NCI-H446 treated with DMSO at 0.1 percent for 48 hours (cell line): ENCODE measurements at regions not wholly inside any gene's neighbourhood (a gene's known extent, or its start where the extent isn't known, plus 50 kb on each side); places are given as distances from the start of the nearest gene placed in this dataset.
"Not testable (repeated sequence)": the region's sequence is repeated elsewhere in the genome, so short reads cannot be mapped to it uniquely, and the experiment has no call there.

Experiments
- DNase-seq: peaks from one replicate; lab custom pipeline; 2025; lab: John Stamatoyannopoulos, UW

GRCh38 chr4:118410138-118410537 is 57.3 kb upstream of the PRSS12 start:
- no peak for DNase-seq

- DNase-seq: no peak
Observed at GRCh38 chr4:118417325-118417724, 64.5 kb upstream of the PRSS12 start.

GRCh38 chr4:118417800-118418199 is 65.0 kb upstream of the PRSS12 start:
- not testable (repeated sequence) for DNase-seq

DNA sequence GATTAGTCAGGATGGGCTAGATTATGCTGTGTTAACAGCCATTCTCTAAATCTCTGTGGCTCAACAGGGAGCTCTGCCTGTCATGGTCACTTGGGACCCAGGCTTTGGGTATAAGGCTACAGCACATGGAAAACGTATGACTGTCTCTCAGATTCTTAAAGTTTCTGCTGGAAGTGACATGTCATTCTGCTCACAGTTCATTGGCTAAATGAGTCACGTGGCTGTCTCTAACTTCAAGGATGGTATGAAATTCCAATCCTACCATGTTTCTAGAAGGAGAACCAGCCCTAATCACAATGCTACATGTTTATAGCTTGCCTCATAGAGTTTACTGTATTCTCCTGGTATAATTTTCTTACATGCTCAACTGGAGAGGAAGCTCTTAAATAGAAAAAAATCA is 65.6 kb upstream of the PRSS12 start:
- not testable (repeated sequence) for DNase-seq

- DNase-seq: not testable (repeated sequence)
Observed at GRCh38 chr4:118419626-118420025, 66.8 kb upstream of the PRSS12 start.

DNA sequence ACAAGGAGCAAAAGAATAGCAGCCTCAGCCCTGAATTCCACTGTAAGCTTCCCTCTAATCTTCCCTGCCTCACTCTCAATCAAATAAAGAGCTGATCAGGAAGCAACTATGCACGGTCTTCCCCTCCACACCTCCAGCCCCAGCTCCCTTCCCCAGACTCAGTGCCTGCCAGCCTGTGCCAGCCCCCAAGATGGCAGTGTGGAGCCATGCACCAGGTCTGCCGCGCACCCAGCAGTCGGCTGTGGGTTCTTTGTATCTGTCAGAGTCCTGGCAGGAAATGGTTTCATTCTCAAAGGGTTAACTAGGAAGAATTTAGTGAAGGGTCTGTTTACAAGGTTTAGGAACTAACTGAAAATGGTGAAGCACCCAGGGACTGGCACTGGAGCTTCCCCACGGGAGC is 71.3 kb upstream of the PRSS12 start:
- DNase-seq: not testable (repeated sequence)

- DNase-seq: not testable (repeated sequence)
Observed at GRCh38 chr4:118428881-118429280, 76.1 kb upstream of the PRSS12 start.

DNA sequence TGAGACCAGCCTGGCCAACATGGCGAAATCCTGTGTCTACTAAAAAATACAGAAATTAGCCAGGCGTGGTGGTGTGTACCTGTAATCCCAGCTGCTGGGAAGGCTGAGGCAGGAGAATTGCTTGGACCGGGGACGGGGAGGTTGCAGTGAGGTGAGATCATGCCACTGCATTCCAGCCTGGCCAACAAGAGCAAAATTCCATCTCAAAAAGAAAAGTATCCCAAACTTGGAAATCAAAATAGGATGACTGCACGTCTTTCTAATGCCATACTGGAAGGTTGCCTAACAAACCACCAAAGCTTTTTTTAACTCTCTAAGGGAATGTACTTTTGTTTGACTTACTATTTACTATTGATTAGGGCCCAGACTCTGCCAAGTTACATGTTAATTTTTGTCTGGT is 79.6 kb upstream of the PRSS12 start:
- not testable (repeated sequence) for DNase-seq

DNA sequence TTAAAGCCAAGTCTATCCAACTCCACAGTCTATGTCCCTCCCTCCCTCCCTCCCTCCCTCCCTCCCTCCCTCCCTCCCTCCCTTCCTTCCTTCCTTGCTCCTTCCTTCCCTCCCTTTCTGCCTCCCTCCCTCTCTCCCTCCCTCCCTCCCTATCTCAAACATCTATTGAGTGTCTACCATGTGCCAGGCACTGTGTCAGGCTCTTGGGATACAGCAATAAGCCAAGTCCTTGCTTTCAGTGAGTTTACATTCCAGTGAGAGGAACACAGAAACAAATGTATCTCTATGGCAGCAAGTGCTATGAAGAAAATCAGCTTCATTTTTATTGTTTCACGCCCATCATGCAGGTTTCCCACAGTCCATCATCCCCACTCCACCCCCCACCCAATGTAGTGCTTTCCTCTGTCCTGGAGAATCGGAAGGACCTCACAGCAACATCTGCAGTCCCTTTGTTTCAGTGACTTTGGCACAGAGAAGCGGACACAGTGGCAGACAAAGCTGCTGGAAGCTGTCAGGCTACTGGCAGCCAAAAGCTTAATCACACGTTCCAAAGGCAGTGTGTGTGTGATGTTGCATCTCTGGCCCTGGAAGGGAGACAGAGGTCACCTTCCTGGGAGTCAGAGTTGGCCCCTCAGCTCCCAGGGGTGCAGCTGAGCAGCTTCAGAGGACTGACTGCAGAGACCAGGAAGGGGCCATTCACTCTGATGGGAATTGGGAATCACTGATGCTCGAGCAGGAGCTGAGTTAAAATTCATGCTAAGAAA is 81.0 kb upstream of the PRSS12 start:
- not testable (repeated sequence) for DNase-seq

GRCh38 chr4:118435415-118435814 is 82.6 kb upstream of the PRSS12 start:
- DNase-seq: not testable (repeated sequence)

DNA sequence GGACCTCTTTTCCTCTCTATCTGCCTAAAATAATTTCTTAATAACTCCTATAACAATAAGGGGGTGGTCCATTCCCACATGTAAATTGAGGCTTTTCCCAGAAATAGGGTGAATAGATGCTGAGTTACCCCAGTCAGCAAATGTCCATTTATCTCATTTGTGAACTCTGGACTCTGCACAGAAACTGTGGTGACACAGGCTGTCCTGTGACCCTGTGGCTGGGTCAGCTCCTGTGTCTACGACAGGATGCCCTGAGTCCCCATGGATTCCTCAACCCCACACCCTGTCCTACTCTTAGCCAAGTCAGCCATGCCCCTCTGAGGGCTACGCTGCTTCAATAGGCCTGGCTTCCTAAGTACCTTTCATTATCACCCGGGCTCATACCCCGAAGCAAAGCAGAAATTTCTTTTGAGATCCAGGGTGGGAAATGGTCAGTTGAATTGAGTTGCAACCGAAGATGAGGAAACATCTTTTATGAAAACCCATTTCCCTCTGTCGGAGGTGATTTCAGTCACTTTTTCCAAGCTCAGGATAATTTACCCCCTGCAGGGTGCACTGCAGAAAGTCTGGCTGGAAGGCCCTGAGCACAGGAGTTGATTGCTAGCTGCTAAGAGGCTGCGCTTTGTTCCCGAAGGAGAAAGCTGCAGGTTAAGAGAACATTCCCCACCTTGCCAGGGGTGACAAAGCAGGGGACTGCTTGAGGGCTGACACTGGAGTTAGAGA is 89.5 kb upstream of the PRSS12 start:
- not testable (repeated sequence) for DNase-seq

- not testable (repeated sequence) for DNase-seq
Observed at GRCh38 chr4:118447397-118447796, 94.6 kb upstream of the PRSS12 start.

DNA sequence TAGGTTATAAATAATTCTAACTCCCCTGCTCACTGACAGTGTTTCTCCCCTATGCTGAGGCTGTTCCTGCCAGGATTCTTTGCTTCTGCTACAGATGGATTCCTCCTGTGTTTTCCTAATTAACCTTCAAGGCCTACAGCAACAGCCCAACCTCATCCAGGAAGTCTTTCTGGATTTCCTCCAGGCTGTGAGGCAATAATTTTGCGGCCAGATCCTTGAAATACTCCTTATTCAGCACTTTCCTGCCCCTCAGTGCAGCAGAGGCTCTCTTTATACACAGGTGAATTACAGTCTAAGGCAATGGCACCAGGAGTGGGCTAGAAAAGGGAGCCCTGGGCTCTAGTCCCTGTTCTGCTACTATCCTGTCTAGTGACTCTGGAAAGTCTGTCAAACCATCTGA is 102.1 kb upstream of the PRSS12 start:
- DNase-seq: not testable (repeated sequence)

DNA sequence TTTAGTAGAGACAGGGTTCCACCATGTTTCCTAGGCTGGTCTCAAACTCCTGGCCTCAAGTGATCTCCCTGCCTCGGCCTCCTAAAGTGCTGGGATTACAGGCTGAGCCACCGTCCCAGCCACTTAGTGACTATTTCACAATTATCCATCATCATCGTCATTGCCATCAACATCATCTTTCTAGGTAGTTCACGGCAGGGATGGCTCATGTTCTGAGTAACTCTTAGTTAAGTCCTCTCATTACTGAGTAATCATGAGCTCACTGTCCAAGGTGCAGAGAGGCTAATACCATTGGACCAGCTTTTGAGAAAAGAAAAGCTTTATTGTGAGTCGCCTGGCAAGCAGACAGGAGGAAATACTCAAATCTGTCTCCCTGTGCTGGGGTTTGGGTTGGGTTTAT is 108.6 kb upstream of the PRSS12 start:
- DNase-seq: not testable (repeated sequence)

- not testable (repeated sequence) for DNase-seq
Observed at GRCh38 chr4:118465831-118466230, 113.0 kb upstream of the PRSS12 start.

- DNase-seq: not testable (repeated sequence)
Observed at GRCh38 chr4:118474001-118474626, 121.3 kb upstream of the PRSS12 start.

- DNase-seq: not testable (repeated sequence)
Observed at GRCh38 chr4:118474771-118475170, 122.0 kb upstream of the PRSS12 start.

GRCh38 chr4:118475901-118476300 is 123.1 kb upstream of the PRSS12 start:
- DNase-seq: not testable (repeated sequence)

GRCh38 chr4:118477826-118478225 is 125.0 kb upstream of the PRSS12 start:
- DNase-seq: not testable (repeated sequence)

GRCh38 chr4:118485801-118486314 is 133.1 kb upstream of the PRSS12 start:
- not testable (repeated sequence) for DNase-seq

DNA sequence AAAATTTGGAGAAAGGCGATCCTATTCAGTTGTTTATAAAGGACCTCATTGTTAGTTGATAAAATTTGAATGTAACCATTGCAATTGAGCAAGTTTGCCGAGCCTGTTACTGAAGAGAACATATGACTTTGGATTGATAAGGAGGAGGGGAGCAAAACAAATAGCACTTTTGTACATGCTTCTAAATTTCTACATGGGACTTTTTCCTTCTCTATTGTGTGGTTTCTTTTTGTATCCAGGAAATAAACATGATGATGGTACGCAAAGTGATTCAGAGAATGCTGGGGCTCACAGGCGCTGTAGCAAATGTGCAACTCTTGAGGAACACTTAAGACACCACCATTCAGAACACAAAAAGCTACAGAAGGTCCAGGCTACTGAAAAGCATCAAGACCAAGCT is 140.2 kb upstream of the PRSS12 start:
- not testable (repeated sequence) for DNase-seq

DNA sequence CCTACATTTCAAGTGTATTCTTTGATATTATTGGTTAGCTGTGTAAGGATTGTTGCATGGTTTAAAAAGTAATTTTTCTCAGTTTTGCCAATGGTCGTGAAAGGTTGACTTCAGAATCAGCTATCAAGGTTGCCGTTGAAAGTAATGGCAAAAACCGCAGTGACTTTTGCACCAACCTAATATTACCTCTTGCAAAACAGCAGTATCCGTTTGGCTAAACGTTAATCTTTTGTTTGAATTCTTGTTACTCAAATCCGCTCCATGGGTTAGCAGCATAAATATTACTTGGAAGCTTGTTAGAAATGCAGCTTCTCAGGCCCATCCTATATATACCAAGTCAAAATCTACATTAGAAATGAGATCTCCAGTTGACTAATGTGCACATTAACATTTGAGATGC is 141.6 kb upstream of the PRSS12 start:
- DNase-seq: not testable (repeated sequence)
